Eye (tissue), 1 donor: ENCODE measurements at regions not wholly inside any gene's neighbourhood (a gene's known extent, or its start where the extent isn't known, plus 50 kb on each side); places are given as distances from the start of the nearest gene placed in this dataset.
A peak's percentile ranks its signal among the peaks of the same experiment; 100 is the strongest.

Experiments used
- DNase-seq: peaks from one replicate; pipeline ENCODE4 v3.0.0-alpha.2; 2015

DNA sequence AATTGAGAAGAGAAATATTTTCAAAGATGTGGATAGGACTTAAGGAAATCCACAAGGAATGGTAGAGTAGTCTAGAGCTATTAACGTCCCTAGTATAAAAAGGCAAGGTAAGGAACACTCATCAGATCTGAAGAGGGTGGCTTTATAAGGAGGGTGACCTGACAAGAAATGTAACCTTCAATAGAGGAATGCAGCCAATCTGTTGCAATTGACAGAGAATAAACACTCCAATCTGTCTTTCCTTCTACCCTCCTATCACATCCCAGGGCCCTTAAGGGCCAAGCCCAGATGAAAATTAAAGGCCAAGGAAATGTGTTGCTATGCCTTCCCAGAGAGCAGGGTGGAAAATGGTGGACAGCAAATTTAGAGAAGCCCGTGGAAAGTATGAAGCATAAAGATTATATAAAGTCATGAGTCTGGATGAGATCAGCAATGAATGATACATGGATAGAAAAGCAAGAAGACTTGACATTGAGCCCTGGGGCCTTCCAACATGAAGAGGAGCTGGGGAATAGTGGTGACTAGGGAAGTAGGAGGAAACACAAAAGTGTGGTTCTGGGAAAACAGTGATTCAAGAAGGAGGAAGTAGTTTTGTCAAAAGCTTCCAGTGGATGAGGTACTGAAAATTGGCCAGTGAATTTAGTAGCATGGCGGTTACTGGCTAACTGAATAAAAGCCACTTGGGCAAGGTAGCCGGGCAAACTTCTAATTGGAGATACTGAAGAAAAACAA lies 270.6 kb upstream of the TANK start:
- no peak for DNase-seq

DNA sequence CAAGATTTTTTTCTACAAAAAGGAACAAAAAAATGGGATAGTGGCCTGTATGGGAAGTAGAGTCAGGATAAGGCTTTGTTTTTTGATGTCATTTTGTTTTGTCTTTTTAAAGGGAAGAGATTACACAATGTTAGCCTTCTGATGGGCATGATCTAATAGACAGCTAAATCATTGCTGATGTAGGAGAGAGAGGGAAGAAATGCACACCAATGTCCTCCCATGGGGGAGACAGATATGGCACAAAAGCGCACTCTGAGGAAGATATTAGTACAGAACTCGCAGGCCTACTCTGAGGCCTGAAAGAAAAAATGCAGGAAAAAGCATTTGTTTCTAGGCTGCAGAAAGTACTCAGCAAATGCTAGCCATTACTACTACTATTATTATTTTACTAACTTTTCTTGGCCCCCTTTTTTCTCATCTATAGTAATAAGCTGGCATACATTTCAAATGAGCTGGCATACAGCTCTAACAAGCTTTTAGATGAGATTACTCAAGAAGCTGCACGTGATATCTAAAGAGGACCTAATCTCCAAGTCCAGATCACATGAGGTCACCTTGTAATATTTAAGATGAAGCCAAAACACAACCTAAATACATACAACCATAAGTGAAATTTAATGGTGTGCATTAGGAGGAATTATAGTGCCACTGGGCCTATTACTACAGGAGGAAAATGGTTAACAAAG lies 269.4 kb upstream of the TANK start:
- DNase-seq = no peak

DNA sequence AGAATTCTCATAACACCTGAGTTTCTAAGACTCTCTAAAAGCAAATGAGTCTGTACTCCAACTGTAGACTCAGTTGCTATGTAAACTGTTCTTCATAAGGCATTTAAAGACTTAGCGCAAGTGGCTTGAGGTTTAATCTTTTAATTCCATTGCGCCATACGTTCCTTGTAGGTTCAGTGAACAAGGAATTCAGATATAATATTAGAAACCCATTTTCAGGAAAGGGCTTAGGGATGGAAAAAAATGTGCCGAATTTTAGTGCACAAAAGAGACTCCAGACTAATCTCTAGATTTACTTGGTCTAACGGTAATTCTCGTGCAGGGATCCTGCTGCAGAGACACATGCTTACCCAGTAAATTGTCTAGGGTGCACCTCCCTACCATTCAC lies 268.9 kb upstream of the TANK start:
- DNase-seq = no peak

DNA sequence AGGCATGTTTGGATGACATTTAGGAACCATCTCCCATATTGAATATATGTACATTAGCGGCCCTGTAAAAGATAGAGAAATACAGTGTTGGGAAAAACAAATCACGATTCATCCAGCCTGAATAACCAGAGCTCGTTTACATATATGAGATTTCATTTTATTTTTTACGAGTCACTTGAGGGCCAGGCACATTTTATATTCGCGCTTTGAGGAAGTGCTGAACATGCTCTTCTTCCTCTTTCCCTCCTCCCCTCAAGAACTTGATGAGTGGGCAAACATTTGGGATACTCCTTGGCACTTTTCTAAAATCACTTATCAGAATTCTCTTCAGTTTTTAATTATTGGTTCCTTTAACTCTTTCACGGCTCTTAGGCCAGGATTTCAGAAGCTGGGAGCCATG lies 268.0 kb upstream of the TANK start:
- DNase-seq = no peak

DNA sequence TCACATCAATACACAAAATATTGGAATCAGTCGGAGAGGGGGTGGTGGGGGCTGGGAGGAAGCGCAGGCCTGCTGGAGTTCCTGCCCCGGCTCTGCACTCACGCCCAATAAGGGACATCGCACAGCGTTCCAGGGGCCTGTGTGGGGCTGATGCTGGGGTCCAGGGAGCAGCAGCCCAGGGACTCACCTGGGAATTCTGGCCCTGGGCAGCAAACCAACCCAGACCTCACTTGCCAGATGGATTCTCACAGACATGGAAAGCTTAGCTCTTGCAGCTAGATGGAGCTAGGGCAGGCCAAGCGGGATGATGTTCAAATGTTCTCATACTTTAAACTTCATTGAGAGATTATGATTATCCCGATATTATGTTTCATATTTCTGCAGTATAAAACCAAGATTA lies 266.6 kb upstream of the TANK start:
- no peak for DNase-seq

DNA sequence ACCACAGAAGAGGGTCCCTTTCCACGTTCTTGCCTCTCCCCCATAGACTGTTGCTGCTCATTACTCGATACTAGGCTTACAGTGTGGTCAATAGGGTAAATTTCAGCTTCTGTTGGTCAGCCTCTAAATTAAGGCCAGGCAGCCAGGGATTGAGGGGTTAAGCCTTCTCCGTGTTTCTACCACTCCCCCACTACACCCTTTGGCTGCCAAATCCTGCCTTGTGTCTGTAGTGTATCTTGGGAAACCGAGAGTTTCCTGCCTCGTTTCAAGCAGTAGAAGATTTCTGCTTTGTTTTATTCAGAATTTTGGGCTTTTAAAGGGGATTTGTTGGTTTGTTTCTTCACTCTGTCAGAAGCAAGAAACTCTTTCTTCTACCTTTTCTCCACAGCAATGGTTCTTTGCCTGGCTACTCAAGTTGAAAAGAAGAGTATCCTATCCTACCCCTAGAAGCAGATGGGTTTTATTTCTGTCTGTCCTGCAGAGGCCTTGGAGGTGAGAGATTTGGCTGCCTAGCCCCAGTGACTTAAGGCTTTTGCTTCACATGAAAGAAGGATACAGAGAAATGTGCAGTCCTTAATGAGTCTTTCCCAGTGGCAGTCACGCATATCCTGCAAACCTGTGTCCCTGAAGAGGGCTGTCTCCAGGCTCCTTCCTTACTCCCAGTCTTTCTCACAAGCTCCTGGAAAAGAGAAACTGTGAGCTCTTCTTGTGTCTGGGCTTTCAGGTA lies 261.5 kb upstream of the TANK start:
- DNase-seq = no peak

DNA sequence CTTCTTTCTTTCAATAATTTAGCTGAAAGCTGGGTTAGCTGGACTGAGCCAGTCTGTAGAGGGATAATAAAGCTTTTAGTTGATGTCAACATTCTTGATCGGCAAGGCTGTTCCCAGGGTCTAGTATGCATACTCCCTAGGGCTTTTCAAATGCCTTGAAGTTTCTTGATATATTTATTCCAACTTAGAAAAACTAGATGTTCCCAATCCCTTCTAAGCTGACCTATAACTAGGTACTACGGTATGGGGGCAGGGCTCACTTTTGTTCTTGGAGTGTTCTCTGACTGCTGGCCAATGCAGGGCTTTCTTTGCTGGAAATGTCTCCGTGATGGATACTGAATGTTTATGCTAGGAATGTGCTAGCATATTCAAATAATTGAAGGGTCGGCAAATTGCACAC lies 258.6 kb upstream of the TANK start:
- DNase-seq = peak; percentile 47

DNA sequence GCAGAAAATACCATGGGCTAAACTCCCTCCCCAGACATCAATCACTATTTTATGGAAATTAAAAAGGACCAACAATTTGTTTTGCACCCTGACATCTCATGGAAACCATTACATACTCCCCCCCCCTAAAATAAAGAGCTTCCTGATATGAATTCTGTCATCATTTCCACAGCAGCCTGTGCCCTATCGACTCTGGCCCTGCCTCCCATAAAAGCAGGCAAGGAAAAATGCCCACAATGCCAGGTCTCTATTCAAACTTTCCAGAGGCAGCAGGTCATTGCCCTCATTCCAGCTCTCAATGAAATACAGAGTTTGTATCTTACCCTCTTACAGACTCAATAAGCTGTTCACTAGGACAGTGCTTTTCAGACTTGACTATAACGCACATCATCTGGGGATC lies 254.4 kb upstream of the TANK start:
- no peak for DNase-seq

DNA sequence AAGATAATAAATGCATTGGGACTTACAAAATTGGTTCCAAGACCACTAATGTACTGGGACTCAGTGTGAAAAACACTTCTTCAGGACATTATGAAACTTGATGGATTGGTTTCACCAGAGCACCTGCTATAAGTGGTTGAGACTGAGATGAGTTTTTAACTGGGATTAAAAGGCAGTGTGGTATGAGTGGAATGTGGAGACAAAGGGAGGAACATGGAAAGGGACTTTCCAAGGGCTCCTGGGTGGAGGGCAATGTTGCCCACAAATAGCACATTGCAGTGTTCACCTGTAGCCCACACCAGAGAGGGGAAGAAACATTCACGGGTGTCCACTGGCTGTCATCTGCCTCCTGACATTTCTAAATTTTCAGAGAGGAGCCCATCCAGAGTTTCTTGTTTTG lies 253.3 kb upstream of the TANK start:
- no peak for DNase-seq

DNA sequence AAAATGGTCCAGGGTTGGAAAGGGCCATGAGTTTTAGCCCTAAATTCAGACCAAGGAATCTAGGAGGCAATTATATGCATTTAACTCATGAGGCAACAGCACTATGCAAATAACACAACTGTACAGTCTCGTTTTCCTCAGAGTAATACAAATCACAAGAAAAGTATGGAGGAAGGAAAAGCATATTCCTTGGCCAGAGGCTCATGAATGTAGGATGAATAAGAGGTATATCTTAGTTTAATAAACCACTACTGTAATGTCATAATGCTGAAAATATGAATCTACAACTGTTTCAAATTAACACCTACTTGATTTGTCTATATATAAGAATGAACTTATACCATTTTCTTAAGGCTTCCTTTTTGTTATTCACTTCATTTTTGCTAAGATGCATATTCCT lies 252.5 kb upstream of the TANK start:
- no peak for DNase-seq

DNA sequence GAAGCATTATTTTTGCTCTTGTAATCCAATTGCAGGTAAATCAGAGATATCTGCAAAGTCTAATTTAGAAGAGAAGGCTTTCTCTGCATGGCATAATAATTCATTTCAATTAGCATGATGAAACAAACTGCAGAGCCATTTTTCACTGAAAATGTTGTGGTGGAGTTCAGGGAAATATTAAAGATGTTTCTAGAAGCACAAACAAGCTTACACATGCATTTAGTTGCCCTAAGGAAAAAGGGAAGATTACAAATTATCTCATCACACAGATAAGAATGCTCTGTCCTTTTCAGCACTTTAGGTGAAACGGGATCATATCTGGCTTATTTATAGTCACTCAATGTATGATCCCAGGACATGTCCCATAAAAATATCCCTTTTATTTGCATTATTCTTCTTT lies 252.1 kb upstream of the TANK start:
- DNase-seq = no peak

DNA sequence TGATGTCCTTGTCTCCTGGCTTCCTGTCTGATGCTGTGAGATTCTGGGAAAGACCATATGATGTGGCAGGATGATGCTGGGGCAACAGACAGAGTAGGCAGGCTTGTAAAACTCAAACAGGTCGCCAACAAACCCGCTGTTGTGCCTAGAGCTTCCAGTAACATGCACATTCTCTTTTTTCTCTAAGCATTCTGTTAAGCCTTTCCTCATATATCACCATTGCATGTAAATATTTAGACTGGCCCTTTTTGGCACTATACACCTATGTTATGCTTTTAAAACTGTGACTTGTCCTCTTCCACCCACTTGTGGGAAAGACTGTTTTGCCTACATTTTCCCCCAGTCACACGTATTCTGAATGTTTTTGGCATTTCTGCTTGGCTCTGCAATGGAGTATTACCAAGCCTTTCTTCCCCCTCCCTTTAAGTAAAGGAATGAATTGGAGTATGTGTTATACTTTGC lies 250.4 kb upstream of the TANK start:
- DNase-seq = peak; percentile 35

DNA sequence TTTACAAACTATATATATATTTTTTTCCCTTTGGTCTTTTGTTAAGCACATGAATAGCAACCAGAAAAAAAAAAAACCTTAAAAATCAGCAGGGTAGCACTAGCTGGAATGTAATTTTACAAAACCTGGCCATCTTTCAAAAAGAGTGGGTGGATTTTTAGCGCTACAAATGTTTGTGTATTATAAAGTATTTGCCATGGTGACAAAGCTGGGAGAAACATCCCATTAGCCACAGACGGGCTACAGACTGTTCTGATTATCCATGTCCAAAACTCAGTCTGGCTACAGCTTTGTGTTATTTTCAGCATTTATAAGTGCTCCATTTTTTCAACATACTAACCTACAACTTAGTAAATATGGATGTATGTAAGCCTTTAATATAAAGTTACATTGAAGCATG lies 249.5 kb upstream of the TANK start:
- DNase-seq = peak; percentile 72

DNA sequence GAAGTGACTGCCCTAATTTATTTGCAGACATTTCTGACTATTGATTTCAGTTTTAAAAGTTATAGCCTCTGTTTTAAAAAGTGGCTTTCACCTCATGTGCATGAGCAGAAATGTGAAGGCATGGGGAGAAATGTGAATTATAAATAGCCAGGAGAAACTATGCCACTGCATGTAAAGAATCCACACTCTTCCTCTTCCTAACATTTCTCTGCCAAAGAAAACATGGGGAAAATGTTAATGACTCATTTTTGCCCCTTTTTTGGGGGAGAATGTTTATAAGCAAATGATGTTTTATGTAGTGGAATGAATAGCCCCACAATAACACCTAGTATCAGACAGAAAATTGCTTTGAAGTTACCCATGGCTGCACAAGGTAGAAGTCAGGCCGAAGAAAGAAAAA lies 249.0 kb upstream of the TANK start:
- DNase-seq = no peak

DNA sequence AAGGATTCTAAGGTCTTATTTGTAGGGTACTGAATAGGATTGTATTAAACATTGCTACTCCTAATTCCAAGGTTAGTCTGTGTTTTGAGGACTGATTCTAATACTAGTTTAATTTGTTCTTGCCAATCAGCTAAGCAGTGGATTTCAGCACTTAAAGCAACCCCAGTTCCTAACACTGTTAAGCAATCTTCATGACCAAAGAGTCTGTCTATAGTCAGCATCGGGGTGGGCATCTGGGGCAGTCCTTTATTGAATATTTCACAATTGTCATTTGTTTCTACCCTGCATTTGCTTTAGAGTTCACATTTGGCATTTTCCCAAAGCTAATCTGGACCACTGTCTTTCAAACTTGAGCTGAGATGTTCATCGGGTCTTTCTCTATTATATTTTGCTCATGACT lies 248.0 kb upstream of the TANK start:
- no peak for DNase-seq

DNA sequence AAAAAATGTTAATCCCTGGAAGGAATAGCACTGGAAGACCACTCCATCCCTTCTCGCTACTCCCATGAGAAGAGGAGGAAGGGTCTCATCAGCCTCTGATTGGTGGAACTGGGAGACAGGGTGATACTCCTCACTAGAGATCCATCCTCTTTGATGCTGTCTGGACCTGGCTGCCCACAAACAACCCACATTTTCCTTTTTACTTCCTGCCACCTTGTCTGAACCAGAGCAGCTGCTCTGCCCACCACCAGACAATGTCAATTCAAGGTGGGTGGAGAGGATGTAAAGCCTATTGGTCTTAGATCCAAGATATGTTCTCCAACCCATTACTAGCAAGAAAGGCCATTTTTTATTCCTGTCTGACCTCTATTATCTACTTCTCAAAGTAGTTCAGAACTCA lies 246.9 kb upstream of the TANK start:
- no peak for DNase-seq

DNA sequence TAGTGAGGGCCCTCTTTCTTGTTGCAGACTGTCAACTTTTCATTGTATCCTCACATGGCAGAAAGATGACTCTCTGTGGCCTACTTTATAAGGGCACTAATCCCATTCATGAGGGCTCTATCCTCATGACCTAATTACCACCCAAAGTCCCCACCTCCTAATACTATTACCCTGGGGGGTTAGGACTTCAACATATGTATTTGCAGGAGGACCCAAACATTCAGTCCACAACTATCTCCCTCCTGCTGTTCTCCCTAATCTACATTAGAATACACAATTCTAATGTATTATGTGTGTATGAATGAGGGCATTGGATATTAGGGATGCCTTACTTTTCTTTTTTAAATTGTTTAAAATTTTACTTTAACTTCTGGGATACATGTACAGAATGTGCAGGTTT lies 246.0 kb upstream of the TANK start:
- DNase-seq = no peak

DNA sequence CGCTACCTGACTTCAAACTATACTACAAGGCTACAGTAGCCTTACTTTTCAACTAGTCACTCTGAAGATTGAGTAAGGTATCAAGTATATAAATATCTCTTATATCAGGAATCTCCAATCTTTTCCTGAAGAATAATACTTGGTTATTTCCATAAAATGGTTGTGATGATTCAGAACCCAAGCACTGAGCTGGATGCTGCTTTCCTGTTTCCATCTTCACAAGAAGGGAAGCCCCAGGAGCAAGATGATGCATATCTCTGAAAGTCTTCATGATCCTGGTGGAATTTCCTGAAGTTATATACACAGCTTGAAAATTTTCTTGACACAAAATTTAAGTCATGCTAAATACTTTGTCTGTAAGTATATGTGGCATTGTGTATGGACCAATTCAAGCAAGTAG lies 243.9 kb upstream of the TANK start:
- DNase-seq = no peak

DNA sequence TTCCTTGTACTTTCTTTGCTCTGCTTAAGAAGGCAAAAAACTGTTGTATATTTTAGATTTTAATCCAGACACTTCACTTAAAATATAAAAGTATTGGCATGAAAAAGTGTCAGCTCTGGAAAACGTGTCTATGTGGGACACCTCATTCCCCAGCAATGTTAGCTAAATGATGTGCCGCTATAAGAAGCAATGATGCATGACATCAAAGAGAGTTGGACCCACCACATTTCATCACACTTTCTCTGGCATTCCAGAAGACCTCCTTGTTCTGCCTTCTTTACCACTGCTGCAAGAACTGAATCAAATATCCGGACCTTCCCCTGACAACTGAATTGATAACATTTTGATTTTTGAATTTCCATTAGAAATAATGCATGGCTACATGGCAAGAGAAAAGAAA lies 242.4 kb upstream of the TANK start:
- no peak for DNase-seq

DNA sequence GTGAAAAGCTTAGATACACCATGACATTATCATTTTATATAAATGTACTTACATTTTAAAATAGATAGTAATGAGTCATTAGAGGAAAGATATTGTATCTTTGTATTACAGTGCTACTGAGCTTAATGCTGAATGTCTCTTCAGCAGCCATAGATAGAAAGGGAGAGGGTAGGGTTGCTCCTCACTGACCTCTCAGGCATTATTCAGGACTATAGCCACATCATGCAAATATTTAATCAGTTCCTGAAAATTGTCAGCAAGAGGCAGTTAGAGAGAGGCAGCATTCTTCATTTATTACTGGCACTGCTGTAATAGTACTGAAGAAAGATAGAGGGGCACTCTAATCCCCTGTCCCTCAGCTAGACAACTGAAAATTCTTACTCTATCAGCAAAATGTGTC lies 242.0 kb upstream of the TANK start:
- no peak for DNase-seq

DNA sequence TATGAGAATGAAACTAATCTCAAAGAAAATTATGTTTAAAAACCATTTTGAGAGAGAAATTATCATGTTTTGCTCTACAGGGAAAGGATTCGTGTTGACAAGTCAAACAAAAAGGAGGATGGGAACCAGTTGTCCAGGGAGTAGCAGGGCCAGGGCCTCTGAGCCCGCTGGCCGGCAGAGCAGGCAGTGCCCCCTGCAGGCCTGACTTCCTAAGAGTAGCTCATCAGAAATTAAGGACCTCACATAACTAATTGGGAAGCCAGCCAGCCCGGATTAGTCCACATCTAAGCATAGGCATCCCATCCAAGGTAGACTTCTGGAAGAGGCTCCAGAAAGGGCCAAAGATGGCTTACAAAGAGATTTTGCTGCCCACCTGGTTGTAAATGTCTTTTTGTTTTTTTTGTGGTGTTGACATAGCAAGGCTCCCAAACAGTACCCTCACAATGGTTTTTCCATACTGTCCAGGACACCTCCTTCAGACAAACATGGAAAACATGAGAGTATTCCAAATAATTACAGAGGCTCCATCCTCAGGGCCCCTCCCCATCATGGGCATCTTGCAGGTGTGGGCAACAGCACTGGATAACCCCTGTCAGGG lies 241.2 kb upstream of the TANK start:
- peak; percentile 40 for DNase-seq

DNA sequence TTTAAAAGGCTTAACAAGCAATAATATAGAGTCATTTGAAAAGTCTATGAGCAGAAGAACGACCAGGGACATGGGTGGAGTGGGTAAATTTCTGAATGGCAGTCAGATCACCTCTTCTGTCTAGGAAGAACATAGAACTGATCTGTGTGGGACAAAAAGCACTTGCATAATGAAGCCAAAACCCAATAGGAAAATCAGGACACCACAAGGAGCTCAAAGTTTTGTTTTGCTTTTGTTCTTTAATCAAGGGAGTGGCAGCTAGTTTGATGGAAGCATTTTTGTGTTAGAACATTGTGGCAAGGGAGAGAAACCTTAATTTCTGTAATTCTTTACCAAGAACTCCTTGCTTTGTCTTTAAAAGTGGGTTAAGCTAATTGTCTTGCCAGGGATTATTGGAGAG lies 240.2 kb upstream of the TANK start:
- no peak for DNase-seq

DNA sequence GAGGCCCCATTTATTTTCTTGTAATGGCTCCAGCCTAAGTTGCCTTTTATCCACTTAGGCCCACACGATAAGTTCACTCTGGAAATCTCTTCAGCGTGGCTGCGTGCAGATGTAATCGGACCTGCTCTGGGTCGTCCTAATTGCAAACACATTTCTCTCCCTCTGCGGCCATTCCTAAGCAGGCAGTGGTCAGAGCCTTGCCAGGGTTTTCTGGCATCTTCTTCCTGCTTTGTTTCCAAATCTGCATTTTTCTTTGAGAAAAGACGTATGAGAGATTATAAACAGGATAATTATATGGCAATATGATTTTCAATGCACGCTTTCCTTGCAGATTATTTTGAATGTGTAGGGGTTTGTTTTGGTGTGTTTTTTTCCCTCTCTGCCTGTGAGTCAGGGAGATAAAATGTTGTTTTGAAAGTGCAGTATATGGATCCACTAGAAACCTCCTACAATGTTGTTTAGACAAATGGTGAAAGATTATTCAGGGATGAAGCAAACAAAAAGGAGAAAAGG lies 239.4 kb upstream of the TANK start:
- peak; percentile 89 for DNase-seq
